ENCODE measurements at regions not wholly inside any gene's neighbourhood (a gene's known extent, or its start where the extent isn't known, plus 50 kb on each side); places are given as distances from the start of the nearest gene placed in this dataset.

- TF ChIP-seq POLR2A (IDR thresholded peaks at IDR 0.05; ENCODE audit: low read depth, low read length) (no peak), POLR2AphosphoS5 (IDR thresholded peaks at IDR 0.05; ENCODE audit: low read depth, low read length) (no peak)
Observed at GRCh38 chr20:52800734-52801627, 171.2 kb upstream of the TSHZ2 start.

All from GM12892 (cell line).